ENCODE measurements at regions not wholly inside any gene's neighbourhood (a gene's known extent, or its start where the extent isn't known, plus 50 kb on each side); places are given as distances from the start of the nearest gene placed in this dataset. TPM values are rescaled to one million over a fixed set of nuclear protein-coding genes. Genes with fewer than 3 reads are reported as not detected.

DNA sequence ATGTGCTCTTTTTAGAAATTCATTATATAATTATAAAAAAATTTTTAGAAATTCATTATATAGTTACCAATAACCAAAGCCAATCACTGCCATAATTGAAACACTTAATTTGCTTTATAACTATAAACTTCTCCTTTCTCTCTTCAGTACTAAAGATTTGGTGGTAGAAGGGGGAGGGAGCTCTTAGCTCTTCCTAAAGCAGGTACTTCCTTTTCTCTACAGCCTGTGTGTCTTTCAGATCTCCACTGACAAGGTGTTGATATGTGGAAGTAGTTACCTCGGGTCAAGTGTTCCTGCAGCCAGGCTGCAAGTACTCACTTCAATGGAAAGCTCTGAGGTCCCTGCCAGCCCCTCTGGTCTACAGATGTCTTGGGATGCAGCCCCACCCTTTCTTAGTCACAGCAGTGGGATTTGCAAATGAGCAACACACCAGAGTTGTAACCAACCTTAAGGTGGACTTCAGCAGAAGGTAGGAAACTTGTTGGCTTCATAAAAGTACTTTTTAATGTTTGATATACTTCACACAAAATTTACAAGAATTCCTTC, 690.0 kb downstream of the ARHGAP15 start:
- DNase-seq (ENCODE audit: extremely low read depth in 1 of 4, low spot score in 3 of 4) (no peak), FAIRE-seq (no peak)
- 0% methylated on average over 1 of the region's 1 CpG for WGBS (ENCODE audit: insufficient coverage, low coverage, missing lambda C conversion rate)

More for the DNA sequence above, 690.0 kb downstream of the ARHGAP15 start:
- Histone ChIP-seq H3K4me1 (replicated peaks in 1 of 2; ENCODE audit: control insufficient read depth in 2 of 2, insufficient read depth in 2 of 2, low read length in 2 of 2) (no peaks in the 10 kb centered on the region), H3K36me3 (ENCODE audit: control insufficient read depth, insufficient read depth, low read length) (no peaks in the 10 kb centered on the region), H3K9me3 (replicated peaks; ENCODE audit: control insufficient read depth, insufficient read depth, low read depth, low read length) (no peaks in the 10 kb centered on the region), H3K4me3 (no peak overlapping the region), H2AFZ (ENCODE audit: low read depth, low read length) (0 out of 2 replicates have a peak overlapping the region, but pooled peaks have one; percentile 22), H3K9me1 (ENCODE audit: control insufficient read depth, insufficient read depth, low read length) (no peaks in the 10 kb centered on the region), H3K27me3 (ENCODE audit: control insufficient read depth in 2 of 2, insufficient read depth in 2 of 2, low read length in 2 of 2) (no peaks in the 10 kb centered on the region), H3K27ac (ENCODE audit: extremely low read depth, low read depth, low read length) (no peak overlapping the region), H3K79me2 (ENCODE audit: control insufficient read depth, insufficient read depth, low read length) (no peaks in the 10 kb centered on the region), H3K9ac (ENCODE audit: insufficient read depth in 1 of 2, low read depth in 2 of 2, low read length in 2 of 2) (no peak overlapping the region), H4K20me1 (replicated peaks; ENCODE audit: control insufficient read depth, insufficient read depth, low read length) (no peaks in the 10 kb centered on the region), H3K4me2 (ENCODE audit: insufficient read depth, low read length) (no peak overlapping the region)
- BruUV-seq (replicated peaks), result no TSS peak
- intact Hi-C loops (cut with micrococcal nuclease) (no loop called here), in situ Hi-C loops (cut with MboI) (no loop called here)
- ChIA-PET POLR2A (interaction anchor here (0.6 kb wide), 1 partner anchor 21 kb away, joined by 3 read pairs; no protein-coding TSS in a partner anchor), CTCF (ENCODE audit: low intra/inter-chr PET ratio) (no interaction called here)
- ATAC-seq, result no peak
- TF ChIP-seq MYC (IDR thresholded peaks at IDR 0.05; ENCODE audit: low read depth, low read length) (no peak), MYC (CRISPR knock-in tag; IDR thresholded peaks at IDR 0.05; ENCODE audit: borderline replicate concordance, low read depth) (no peak), HDGF (IDR thresholded peaks at IDR 0.05) (no peak), HMGN3 (IDR thresholded peaks at IDR 0.05; ENCODE audit: borderline replicate concordance, extremely low read depth, insufficient read length, low read depth, low read length) (no peak), ZNF311 (CRISPR knock-in tag; IDR thresholded peaks at IDR 0.05) (no peak), KLF6 (CRISPR knock-in tag; IDR thresholded peaks at IDR 0.05; ENCODE audit: borderline replicate concordance) (no peak), CREBBP (IDR thresholded peaks at IDR 0.05; ENCODE audit: low read depth, low read length) (no peak), MEIS2 (IDR thresholded peaks at IDR 0.05; ENCODE audit: partially characterized antibody) (peak; percentile 3), RBM17 (IDR thresholded peaks at IDR 0.05; ENCODE audit: borderline replicate concordance, low read depth, low read length) (no peak)

Small RNA genes in the stretch of these regions (small RNA-seq; reads per million reads assigned to genes)
- gene RF00019, result not detected
